ENCODE measurements at regions not wholly inside any gene's neighbourhood (a gene's known extent, or its start where the extent isn't known, plus 50 kb on each side); places are given as distances from the start of the nearest gene placed in this dataset.

GRCh38 chr16:31764103-31764502 lies 109.5 kb upstream of the ZNF267 start (continued):
- no peak for TF ChIP-seq TBP (IDR thresholded peaks at IDR 0.05; ENCODE audit: low read depth, low read length)
- no peak for TF ChIP-seq GABPA (IDR thresholded peaks at IDR 0.05; ENCODE audit: borderline replicate concordance, insufficient read depth, low read length)
- no peak for TF ChIP-seq SIX5 (IDR thresholded peaks at IDR 0.05; ENCODE audit: low read depth, low read length)
- no peak for TF ChIP-seq SUZ12 (IDR thresholded peaks at IDR 0.05; ENCODE audit: low read length)
